ENCODE measurements at regions not wholly inside any gene's neighbourhood (a gene's known extent, or its start where the extent isn't known, plus 50 kb on each side); places are given as distances from the start of the nearest gene placed in this dataset.

- Histone ChIP-seq H4K20me1 (no peaks in the 10 kb centered on the region), H3K4me2 (no peak overlapping the region)
- no peak for TF ChIP-seq Cebpa-rat (IDR thresholded peaks at IDR 0.05)
Measured at GRCh38 chr6:164130585-164130984, 716.1 kb downstream of the QKI start.

GRCh38 chr6:164130151-164130550 lies 715.6 kb downstream of the QKI start:
- no peak overlapping the region for H3K27ac ChIP-seq

More at GRCh38 chr6:164130585-164130984, 716.1 kb downstream of the QKI start:
- no peak overlapping the region for H3K27ac ChIP-seq
- H3K4me3 ChIP-seq, result no peak overlapping the region
- H3K9ac ChIP-seq, result no peak overlapping the region
- no peaks in the 10 kb centered on the region for H3K36me3 ChIP-seq
- peaks cover 0 to 9% (median 0%) of the 10 kb centered on the region in 11 experiments; a peak in 2 of 22 replicates for H3K9me3 ChIP-seq (replicated peaks in 1 of 11)
- H3K27me3 ChIP-seq, result no peaks in the 10 kb centered on the region
- H3K4me1 ChIP-seq, result no peaks in the 10 kb centered on the region

DNA sequence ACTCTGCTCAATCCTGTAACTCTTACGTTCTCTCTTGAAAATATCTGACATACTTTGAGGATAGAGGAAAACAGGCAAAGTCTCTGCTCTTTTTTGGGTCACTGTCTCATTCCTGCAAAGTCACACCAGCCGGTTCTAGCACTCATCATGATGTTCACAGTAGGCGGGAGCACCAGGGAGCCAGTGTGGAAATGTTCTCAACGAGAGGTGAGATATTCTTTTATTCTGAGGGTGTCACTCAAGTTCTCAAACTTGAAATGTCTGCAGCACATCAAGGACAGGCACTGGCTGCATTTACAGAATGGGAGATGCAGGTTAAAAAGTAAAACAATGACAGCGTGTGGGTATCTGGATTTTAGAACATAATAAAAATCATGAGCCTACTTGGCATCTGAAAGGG lies 714.7 kb downstream of the QKI start:
- no peak for TF ChIP-seq Cebpa-rat (IDR thresholded peaks at IDR 0.05)
- Histone ChIP-seq H3K4me2 (no peak overlapping the region), H3K27ac (no peak overlapping the region), H3K4me1 (no peaks in the 10 kb centered on the region), H3K27me3 (no peaks in the 10 kb centered on the region), H3K4me3 (no peak overlapping the region), H4K20me1 (no peaks in the 10 kb centered on the region), H3K9ac (no peak overlapping the region), H3K36me3 (no peaks in the 10 kb centered on the region), H3K9me3 (replicated peaks in 1 of 11) (0 out of 22 replicates have a peak, but pooled peaks cover 0 to 7% (median 0%) of the 10 kb centered on the region in 11 experiments)

More at GRCh38 chr6:164130151-164130550, 715.6 kb downstream of the QKI start:
- no peak for TF ChIP-seq Cebpa-rat (IDR thresholded peaks at IDR 0.05)
- H3K9me3 ChIP-seq (replicated peaks in 1 of 11), result peaks cover 0 to 4% (median 0%) of the 10 kb centered on the region in 11 experiments; a peak in 1 of 22 replicates
- no peak overlapping the region for H3K9ac ChIP-seq
- no peak overlapping the region for H3K4me2 ChIP-seq
- no peak overlapping the region for H3K4me3 ChIP-seq
- no peaks in the 10 kb centered on the region for H3K36me3 ChIP-seq
- H3K27me3 ChIP-seq, result no peaks in the 10 kb centered on the region
- H3K4me1 ChIP-seq, result no peaks in the 10 kb centered on the region
- no peaks in the 10 kb centered on the region for H4K20me1 ChIP-seq

GRCh38 chr6:164128101-164128500 lies 713.6 kb downstream of the QKI start:
- Histone ChIP-seq H3K4me2 (no peak overlapping the region), H3K9ac (no peak overlapping the region), H4K20me1 (no peaks in the 10 kb centered on the region), H3K9me3 (replicated peaks in 1 of 11) (0 out of 22 replicates have a peak, but pooled peaks cover 0 to 7% (median 0%) of the 10 kb centered on the region in 11 experiments), H3K27ac (no peak overlapping the region), H3K36me3 (no peaks in the 10 kb centered on the region), H3K27me3 (no peaks in the 10 kb centered on the region), H3K4me3 (no peak overlapping the region), H3K4me1 (no peaks in the 10 kb centered on the region)
- no peak for TF ChIP-seq Cebpa-rat (IDR thresholded peaks at IDR 0.05)

DNA sequence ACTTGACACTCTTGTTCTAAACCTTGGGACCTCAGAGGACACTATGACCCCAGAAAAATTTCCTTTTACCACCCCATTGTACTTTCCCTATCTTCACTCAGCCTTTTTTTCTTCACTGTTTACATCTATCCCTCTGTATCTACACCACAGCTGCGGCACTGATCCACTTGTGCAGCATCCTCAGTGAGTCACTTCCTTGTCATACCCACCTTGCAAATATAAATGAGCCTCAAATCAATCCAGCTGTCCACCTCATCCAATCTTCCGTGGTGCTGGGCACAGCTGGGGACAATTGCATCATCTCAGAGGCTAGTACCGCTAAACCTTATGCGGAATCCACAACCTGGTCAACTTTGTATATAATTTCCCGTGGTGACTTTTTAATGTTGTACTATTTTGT lies 710.5 kb downstream of the QKI start:
- H4K20me1 ChIP-seq, result no peaks in the 10 kb centered on the region
- no peak for TF ChIP-seq Cebpa-rat (IDR thresholded peaks at IDR 0.05)
- no peak overlapping the region for H3K4me2 ChIP-seq
- no peak overlapping the region for H3K27ac ChIP-seq
- no peaks in the 10 kb centered on the region for H3K27me3 ChIP-seq
- H3K4me1 ChIP-seq, result no peaks in the 10 kb centered on the region
- H3K4me3 ChIP-seq, result no peak overlapping the region
- H3K9me3 ChIP-seq (replicated peaks in 1 of 11), result peaks cover 0 to 8% (median 0%) of the 10 kb centered on the region in 11 experiments; a peak in 1 of 22 replicates
- no peak overlapping the region for H3K9ac ChIP-seq
- H3K36me3 ChIP-seq, result no peaks in the 10 kb centered on the region

DNA sequence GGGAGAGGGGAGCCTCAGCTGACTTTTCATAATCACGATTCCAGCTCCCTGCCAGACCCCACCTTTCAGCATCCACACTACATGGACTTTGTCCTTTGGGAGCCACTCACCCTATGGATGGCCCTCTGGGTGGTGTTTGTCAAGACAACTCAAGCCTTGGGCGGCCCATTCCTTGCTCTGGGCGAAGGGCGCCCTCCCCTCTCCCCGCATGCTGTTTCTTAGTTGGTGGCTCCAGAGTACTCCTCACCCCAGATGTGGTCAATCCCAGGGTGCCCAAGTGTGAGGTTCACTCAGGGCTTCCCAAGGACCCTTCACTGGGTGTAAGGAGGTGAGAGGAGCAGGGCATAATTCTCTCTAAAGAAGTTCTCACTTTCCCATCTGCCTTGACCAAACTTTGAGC lies 710.0 kb downstream of the QKI start:
- Histone ChIP-seq H3K4me2 (no peak overlapping the region), H3K36me3 (no peaks in the 10 kb centered on the region), H3K27me3 (no peaks in the 10 kb centered on the region), H3K27ac (no peak overlapping the region), H3K9ac (no peak overlapping the region), H4K20me1 (no peaks in the 10 kb centered on the region), H3K4me3 (no peak overlapping the region), H3K9me3 (replicated peaks in 1 of 11) (peaks cover 0 to 8% (median 0%) of the 10 kb centered on the region in 11 experiments; a peak in 1 of 22 replicates), H3K4me1 (no peaks in the 10 kb centered on the region)
- TF ChIP-seq Cebpa-rat (IDR thresholded peaks at IDR 0.05), result no peak

DNA sequence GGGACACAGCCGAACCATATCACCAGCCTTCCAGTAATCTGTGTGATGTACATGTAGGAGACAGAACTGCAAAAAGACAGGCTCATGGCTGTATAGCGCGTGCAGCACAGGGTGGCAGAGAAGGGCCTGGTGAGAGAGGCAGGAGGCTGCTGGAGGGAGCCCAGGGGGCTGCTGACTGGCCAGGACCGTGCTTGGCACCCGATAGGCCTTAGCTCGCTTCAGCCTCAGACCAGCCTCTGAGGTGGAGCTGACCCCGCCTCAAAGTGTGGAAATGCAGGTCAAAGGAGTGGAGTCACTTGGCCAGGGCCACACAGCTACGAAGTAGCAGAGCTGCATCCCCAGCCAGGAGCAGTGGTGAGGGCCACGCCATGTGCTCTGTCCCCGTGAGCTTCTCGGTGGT lies 707.6 kb downstream of the QKI start:
- Histone ChIP-seq H3K9ac (no peak overlapping the region), H3K36me3 (no peaks in the 10 kb centered on the region), H3K27me3 (no peaks in the 10 kb centered on the region), H3K4me3 (no peak overlapping the region), H3K4me2 (no peak overlapping the region), H3K27ac (no peak overlapping the region), H3K4me1 (no peaks in the 10 kb centered on the region), H4K20me1 (no peaks in the 10 kb centered on the region), H3K9me3 (replicated peaks in 1 of 11) (peaks cover 0 to 8% (median 0%) of the 10 kb centered on the region in 11 experiments; a peak in 1 of 22 replicates)
- no peak for TF ChIP-seq Cebpa-rat (IDR thresholded peaks at IDR 0.05)

GRCh38 chr6:164121527-164121926 lies 707.0 kb downstream of the QKI start:
- TF ChIP-seq Cebpa-rat (IDR thresholded peaks at IDR 0.05), result no peak

DNA sequence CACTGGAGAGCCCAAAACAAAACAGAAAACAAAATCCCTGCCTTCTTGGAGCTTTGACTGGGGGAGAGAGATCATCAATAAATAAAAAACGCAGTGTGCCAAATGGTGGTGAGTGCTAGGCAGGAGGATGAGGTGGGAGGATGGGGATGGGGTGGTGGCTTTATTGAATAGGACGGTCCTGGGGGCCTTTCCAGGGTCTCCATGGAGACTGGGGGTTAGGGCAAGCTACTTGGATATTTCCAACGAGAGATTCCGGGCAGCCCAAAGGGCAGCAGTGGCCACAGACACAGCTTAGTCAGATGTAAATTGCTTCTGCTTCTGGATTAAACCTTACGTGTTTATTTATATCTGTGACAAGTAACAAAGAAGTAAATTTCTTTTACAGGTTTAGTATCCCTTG lies 700.1 kb downstream of the QKI start:
- no peak overlapping the region for H3K27ac ChIP-seq
- peaks cover 0 to 9% (median 3%) of the 10 kb centered on the region in 10 experiments; a peak in 16 of 20 replicates for H3K4me1 ChIP-seq
- no peak overlapping the region for H3K4me3 ChIP-seq
- no peak for TF ChIP-seq Cebpa-rat (IDR thresholded peaks at IDR 0.05)
- peaks cover 0 to 28% (median 4%) of the 10 kb centered on the region in 11 experiments; a peak in 9 of 22 replicates for H3K9me3 ChIP-seq (replicated peaks in 1 of 11)
- no peaks in the 10 kb centered on the region for H3K36me3 ChIP-seq
- no peaks in the 10 kb centered on the region for H4K20me1 ChIP-seq
- H3K9ac ChIP-seq, result no peak overlapping the region
- no peaks in the 10 kb centered on the region for H3K27me3 ChIP-seq
- H3K4me2 ChIP-seq, result no peak overlapping the region

More at GRCh38 chr6:164121527-164121926, 707.0 kb downstream of the QKI start:
- Histone ChIP-seq H3K27ac (no peak overlapping the region), H3K4me2 (no peak overlapping the region), H4K20me1 (no peaks in the 10 kb centered on the region), H3K4me1 (no peaks in the 10 kb centered on the region), H3K27me3 (no peaks in the 10 kb centered on the region), H3K9me3 (replicated peaks in 1 of 11) (peaks cover 0 to 8% (median 0%) of the 10 kb centered on the region in 11 experiments; a peak in 1 of 22 replicates), H3K36me3 (no peaks in the 10 kb centered on the region), H3K4me3 (no peak overlapping the region), H3K9ac (no peak overlapping the region)

- Histone ChIP-seq H4K20me1 (no peaks in the 10 kb centered on the region), H3K9ac (no peak overlapping the region), H3K27ac (no peak overlapping the region), H3K36me3 (no peaks in the 10 kb centered on the region), H3K27me3 (no peaks in the 10 kb centered on the region), H3K4me3 (no peak overlapping the region), H3K9me3 (replicated peaks in 1 of 11) (peaks cover 0 to 28% (median 4%) of the 10 kb centered on the region in 11 experiments; a peak in 10 of 22 replicates), H3K4me1 (peaks cover 5 to 15% (median 9%) of the 10 kb centered on the region in 10 experiments), H3K4me2 (no peak overlapping the region)
- no peak for TF ChIP-seq Cebpa-rat (IDR thresholded peaks at IDR 0.05)
Measured at GRCh38 chr6:164114051-164114450, 699.5 kb downstream of the QKI start.

Data from BLaER1 treated with 17β-estradiol and CSF1 and Interleukin-3, amounts not matched to agents 10 nM and 100 nM (cell line).